GM12874 (cell line): ENCODE measurements at regions not wholly inside any gene's neighbourhood (a gene's known extent, or its start where the extent isn't known, plus 50 kb on each side); places are given as distances from the start of the nearest gene placed in this dataset.

Experiments used
- TF ChIP-seq, protein P1 (sequence below): IDR thresholded peaks from 2 replicates; pipeline ENCODE4 v1.5.1; 2011; ENCODE audit warnings: low read depth, mild to moderate bottlenecking, control low read depth, low read length, moderate library complexity; ENCODE audit not compliant: insufficient read depth

DNA sequence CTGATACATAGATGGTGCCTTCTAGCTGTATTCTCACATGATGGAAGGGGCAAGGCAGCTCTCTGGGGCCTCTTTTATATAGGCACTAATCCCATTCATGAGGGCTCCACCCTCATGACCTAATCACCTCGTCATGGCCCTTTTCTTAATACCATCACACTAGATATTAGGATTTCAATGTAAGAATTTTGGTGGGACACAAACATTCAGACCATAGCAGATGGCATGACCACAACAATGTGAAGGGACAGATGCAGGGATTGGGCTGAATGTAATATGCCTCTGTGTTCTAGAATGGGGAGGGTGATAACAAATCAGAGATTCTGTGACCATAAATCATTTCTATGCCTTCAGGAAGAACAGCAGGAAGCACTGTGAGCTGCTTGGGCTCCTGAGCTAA is 145.8 kb downstream of the LCA5 start:
- TF ChIP-seq, protein P1, sequence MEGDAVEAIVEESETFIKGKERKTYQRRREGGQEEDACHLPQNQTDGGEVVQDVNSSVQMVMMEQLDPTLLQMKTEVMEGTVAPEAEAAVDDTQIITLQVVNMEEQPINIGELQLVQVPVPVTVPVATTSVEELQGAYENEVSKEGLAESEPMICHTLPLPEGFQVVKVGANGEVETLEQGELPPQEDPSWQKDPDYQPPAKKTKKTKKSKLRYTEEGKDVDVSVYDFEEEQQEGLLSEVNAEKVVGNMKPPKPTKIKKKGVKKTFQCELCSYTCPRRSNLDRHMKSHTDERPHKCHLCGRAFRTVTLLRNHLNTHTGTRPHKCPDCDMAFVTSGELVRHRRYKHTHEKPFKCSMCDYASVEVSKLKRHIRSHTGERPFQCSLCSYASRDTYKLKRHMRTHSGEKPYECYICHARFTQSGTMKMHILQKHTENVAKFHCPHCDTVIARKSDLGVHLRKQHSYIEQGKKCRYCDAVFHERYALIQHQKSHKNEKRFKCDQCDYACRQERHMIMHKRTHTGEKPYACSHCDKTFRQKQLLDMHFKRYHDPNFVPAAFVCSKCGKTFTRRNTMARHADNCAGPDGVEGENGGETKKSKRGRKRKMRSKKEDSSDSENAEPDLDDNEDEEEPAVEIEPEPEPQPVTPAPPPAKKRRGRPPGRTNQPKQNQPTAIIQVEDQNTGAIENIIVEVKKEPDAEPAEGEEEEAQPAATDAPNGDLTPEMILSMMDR: no peak

DNA sequence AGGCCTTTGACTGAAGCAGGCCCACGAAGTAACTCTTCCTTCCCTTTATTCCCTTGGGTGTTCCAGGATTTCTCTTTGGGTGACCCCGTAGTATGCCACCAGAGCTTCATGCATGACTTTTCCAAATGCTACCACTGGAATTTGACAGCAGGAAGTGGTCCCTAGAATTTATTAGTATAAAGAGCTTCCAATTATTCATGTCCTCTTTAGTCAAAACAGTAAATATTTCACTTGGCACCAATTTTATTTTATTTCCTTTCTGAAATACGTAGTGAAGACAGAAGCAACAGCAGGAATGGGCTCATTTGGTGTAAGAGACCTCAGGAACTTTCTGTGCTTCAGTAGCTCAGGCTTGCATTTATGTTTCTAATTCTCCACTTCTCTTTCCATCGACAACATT is 151.3 kb downstream of the LCA5 start:
- TF ChIP-seq, protein P1: no peak

DNA sequence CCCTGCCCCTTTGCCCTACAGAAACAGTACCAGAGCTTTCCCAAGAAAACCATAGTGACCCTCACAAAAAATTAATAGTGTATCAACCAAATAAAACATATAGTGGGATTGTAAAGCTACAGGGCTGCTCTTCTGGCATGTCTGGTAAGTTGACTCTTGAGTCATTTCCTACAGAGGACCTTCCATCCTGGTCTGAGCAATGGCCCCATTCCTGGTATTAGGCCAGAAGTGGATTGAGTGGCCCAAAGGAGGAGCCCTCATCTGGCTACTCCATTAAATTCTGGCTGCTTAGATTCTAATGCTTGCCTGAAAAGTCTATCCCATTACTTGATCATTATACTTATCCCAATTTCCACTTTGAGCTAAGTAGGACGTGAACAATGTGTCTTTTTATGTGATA is 150.9 kb upstream of the HMGN3 start:
- TF ChIP-seq, protein P1: no peak

DNA sequence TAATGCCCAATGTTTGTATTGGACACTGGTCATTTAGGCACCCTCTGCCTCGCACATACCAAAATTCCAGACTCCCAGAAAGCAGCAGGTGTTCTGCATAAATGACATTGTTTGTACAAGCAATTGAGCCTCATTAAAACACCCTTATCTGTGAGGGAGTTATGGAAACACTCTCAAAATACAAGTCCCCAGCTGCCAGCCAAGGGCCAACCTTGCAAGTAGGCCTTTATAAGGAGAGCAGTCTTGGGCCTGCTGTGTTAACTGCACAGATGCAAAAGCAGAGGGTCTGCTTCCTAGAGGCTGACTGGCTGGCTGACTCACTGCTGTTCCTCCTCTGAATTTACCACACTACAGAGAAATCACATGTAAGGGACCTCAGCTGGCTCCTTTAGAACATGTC is 150.4 kb upstream of the HMGN3 start:
- TF ChIP-seq, protein P1: no peak

DNA sequence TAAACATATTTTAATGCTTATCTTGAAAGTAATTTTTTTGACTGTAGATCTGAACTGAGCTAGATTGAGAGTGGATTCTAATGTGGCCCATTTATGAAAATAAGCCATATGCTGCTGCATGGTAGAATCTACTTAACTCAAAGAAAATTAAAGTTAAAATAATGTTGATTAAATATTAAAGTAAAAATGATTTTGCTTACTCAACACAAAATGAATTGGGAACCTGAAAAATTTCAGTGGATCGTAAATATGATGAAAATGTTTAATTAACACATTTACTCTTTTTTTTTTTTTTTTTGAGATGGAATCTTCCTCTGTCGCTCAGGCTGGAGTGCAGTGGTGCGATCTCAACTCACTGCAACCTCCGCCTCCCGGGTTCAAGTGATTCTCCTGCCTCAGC is 144.5 kb upstream of the HMGN3 start:
- TF ChIP-seq, protein P1: no peak

DNA sequence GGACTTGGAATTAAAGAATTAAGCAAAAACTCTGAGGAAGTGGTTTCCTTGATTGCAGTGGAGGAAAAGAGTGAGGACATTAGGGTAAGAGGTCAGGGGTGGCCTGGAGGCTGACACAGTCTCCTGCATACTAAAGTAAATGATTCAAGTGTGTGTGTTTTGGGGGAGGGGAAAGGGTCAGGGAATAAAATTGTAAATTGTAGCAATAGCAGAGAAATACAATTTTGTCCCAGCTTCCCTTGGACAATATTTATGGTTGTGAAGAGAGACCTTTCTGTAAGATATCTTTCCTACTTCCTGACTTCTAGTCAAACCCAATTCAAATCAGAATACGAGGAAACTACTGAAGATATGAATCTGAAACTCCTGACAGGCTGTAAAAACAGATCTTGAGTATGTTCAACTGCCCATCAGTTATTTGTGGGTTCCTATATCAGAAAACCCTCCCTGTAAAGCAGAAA is 143.4 kb upstream of the HMGN3 start:
- TF ChIP-seq, protein P1: no peak

DNA sequence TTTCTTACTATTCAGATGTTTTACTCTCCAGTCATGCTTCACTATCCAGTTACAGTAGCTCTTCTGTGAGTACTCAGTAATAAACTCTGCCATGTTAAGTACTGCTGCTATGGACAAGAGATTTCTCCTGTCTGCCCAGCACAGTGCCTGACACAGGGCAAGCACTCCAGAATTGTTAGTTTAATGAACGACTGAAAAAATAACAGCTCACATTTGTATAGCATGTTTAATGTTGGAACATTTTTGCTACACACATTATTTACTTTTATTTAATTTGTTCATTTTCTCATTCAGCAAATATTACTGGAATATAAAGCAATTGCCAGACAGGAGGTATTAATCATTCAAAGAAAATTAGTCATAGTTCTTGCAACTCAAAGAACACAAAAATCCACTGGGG is 142.6 kb upstream of the HMGN3 start:
- TF ChIP-seq, protein P1: no peak
